ENCODE measurements at regions not wholly inside any gene's neighbourhood (a gene's known extent, or its start where the extent isn't known, plus 50 kb on each side); places are given as distances from the start of the nearest gene placed in this dataset.

DNA sequence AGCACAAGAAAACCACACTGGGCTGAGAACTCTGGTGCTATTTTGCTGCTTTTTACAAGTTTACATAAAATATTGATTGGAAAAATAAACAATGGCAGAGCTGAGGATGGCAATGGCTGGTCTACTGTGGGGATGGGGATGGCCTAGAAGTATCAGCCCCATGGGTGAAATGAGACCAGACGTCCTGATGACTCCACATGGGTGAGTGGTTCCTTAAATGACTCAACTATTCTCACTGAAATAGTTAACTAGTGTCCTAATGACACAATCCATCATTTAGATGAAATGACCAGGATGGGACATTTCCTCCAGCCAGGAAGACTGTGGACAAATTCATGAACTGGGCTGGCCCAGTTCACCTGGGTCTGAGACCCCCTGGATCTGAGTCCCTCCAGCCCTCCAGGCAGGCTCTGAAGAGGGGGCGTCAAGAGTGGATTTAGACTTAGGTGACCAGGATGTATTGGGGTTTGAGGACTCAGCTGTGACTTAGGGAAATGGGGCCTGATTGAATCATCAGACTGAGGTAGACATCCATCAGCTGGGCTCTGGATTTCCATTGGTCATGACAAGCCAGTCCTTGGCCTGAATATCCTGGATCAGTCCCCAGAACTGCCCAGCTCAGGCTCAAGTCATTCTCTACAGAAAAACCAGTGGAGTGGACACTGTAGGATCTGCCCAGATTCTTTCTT is 98.2 kb upstream of the IGLL5 start:
- no peak for TF ChIP-seq TARDBP (CRISPR knock-in tag; IDR thresholded peaks at IDR 0.05)
- TF ChIP-seq EP300 (IDR thresholded peaks at IDR 0.05; ENCODE audit: low read depth in 2 of 2, low read length in 2 of 2): no peak
- no peak for TF ChIP-seq EP300 (CRISPR knock-in tag; IDR thresholded peaks at IDR 0.05; ENCODE audit: borderline replicate concordance)
- TF ChIP-seq, protein P1, sequence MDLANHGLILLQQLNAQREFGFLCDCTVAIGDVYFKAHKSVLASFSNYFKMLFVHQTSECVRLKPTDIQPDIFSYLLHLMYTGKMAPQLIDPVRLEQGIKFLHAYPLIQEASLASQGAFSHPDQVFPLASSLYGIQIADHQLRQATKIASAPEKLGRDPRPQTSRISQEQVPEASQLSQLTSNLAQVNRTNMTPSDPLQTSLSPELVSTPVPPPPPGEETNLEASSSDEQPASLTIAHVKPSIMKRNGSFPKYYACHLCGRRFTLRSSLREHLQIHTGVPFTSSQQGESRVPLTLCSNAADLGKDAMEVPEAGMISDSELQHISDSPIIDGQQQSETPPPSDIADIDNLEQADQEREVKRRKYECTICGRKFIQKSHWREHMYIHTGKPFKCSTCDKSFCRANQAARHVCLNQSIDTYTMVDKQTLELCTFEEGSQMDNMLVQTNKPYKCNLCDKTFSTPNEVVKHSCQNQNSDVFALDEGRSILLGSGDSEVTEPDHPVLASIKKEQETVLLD (CRISPR knock-in tag; IDR thresholded peaks at IDR 0.05; ENCODE audit: low read depth): no peak
- TF ChIP-seq ZNF136 (CRISPR knock-in tag; IDR thresholded peaks at IDR 0.05; ENCODE audit: low read depth): no peak
- TF ChIP-seq EZH2 (conservative IDR thresholded peaks at IDR 0.05; ENCODE audit: low read depth, low read length): no peak

All from HepG2 (cell line).